ENCODE measurements at regions not wholly inside any gene's neighbourhood (a gene's known extent, or its start where the extent isn't known, plus 50 kb on each side); places are given as distances from the start of the nearest gene placed in this dataset.
"Not testable (repeated sequence)": the region's sequence is repeated elsewhere in the genome, so short reads cannot be mapped to it uniquely, and the experiment has no call there.

DNA sequence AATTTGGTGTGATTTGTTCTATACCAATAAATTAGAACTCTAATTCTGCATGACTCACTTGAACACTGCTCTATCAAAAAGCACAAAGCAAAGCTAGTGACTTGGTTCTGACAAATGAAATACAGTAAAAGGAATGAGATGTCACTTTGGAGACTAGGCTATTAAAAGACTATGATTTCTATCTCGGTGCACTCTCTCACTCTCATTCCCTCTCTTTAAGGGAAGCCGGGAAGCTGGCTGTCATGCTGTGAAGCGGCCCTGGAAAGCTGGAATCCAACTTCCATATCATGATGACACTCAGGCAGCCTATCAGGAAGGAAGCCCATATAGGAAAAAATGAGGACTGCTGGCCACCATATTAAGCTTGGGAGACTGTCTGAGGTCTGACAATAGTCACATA is 590.1 kb upstream of the CBLB start:
- no peak for DNase-seq (ENCODE audit: low spot score)

DNA sequence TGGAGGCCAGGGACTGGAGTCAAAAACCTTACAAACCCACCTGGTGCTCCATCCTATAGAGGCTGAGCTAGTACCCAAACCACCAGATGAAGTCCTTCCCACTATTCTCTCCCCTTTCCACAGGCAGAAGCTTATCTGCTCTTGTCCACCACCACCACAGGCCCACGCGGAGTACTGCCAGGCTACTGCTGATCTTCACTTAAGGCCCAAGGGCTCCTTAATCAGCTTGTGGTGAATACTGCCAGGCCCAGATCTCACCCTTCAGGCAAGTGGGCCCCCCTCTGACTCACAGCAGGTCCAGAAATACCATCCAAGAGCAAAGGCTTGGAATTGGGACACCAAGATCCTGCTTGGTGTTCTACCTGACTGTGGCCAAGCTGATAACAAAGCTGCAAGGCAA is 598.1 kb upstream of the CBLB start:
- no peak for DNase-seq (ENCODE audit: low spot score)

DNA sequence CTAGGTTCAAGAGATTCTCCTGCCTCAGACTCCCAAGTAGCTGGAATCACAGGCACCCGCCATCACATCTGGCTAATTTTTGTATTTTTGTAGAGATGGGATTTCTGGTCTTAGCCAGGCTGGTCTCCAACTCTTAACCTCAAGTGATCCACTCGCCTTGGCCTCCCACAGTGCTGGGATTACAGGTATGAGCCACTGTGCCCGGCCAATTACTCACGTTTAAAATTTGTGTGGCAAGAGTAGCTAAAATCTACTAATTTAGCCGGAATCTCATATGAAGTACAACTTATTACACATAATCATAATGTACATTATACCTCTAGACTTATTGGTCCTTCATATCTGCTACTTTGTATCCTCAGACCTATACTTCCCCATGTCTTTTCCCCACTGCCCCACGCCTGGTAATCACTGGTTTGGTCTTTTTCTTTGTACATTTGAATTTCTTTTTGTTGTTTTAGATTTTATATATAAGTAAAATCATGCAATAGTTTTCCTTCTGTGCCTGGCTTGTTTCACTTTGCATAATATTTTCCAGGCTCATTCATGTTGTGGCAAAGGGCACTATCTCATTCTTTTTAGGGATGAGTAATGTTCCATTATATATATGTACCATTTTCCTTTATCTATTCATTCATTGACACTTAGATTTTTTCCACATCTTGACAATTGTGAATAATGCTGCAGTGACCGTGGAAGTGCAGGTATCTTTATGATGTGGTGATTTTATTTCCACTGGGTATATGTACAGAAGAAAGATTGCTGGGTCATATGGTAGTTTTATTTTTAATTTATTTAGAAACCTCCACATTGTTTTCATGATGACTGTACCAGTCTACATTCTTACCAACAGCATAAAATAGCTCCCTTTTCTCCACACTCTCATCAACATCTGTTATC is 605.0 kb upstream of the CBLB start:
- no peak for DNase-seq (ENCODE audit: low spot score)

DNA sequence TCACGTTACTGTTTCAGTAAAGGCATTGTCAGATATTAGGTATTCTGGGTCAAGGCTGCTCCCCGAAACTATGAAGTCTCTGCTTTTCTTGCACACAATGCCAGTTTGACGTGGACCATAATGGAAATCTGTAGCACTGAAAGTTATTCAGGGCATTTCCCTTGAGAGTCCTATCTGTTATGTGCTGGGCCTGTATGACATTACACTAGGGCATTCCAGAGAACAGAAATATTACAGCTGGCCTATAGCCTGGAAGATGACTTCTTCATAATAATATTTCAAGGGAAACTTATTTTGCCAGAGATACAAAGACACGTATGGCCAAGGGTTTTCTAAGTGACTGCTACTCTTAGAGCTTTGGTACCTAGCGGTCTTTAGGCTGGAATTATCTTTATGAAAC is 613.6 kb upstream of the CBLB start:
- no peak for DNase-seq (ENCODE audit: low spot score)

DNA sequence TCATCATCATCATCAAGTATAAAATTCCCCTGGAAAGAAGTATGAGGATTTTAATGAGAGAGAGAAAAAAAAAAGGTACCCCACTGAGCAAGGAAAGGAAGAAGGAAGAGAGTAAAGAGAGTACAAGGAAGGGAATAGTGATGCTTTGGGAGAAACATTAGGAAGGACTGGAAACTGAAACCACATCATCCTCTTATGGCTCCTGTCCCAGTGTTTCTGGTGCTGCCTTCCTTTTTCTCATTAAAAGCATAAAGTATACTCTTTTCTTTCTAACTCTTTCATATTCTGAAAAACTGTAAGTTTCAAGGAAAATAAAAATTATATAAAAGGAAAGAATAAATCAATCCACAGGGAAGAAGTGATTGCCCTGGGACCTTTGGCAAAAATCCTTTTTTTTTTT is 616.4 kb upstream of the CBLB start:
- DNase-seq (ENCODE audit: low spot score) = no peak

DNA sequence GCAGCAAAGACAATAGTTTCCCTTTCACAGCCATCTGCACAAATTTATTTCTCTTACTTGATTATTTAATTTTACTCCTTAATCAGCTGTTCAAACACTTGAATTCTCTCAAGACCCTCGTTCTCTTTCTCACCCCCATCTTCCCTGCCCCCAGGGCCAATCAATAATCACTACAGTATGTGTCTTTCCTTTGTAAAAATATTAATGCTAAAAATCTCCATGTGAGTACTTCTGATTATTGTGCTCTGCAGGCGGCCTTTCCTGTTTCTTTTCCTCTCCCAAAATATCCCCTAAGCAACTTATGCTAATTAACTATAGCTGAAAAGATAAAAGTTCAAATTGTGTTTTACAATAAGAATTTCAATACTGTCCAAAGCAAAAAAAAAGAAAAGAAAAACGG is 617.0 kb upstream of the CBLB start:
- no peak for DNase-seq (ENCODE audit: low spot score)

DNA sequence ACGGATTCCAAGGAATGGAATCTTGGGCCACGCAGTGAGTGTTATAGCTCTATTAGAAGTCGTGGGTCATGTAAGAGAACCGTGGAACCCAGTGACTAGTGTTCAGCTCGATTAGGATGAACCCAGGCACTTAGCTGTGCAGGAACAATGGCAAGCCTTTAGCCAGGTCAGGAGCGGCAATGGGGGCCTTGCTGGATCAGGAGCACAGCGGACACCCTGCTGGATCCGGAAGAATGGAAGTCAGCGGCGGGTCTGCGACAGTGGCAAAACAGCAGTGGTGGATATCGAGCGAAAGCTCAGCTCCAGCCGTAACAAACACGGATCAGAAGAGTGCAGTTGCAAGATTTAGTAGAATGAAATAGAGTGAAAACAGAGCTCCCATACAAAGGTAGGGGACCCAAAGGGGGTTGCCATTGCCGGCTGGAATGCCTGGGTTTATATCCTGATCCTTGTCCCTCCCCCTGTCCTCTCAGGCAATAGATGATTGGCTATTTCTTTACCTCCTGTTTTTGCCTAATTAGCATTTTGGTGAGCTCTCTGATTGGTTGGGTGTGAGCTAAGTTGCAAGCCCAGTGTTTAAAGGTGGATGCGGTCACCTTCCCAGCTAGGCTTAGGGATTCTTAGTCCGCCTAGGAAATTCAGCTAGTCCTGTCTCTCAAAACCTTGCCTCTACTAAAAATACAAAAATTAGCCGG is 618.3 kb upstream of the CBLB start:
- not testable (repeated sequence) for DNase-seq (ENCODE audit: low spot score)

DNA sequence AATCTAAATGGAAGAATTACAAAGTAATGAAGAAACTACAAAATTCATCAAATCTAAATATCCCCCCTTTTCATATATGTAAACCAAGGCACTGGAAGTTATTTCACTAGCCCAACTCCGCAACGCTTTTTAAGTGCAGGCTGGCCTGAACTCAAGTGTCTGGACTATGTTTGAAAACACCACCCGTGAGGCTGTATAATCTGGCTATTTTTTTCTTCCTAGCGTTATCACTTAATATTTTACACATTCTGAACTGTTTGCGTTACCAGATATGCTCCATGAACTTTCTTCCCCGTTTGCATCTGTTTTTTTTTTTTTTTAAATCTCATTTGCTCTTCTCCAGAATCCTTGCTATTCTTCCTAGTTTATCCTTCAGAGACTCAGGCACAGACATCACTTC is 619.5 kb upstream of the CBLB start:
- no peak for DNase-seq (ENCODE audit: low spot score)

DNA sequence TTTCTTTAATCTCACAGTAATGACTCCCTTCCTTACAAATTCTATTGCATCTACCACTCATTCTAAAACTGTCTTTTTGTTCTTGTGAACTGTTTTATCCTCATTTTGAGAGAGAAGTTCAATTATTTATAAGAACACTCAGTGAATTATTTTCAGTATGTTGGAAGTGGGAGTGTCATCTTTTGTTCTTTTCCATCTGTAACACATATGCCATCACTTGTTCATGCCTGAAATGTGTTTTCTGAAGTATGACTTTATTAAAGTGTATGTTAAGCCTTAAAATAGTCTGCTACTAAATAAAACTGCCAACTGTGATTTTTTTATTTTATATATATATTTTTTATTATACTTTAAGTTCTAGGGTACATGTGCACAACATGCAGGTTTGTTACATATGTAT is 623.0 kb upstream of the CBLB start:
- DNase-seq (ENCODE audit: low spot score) = no peak

DNA sequence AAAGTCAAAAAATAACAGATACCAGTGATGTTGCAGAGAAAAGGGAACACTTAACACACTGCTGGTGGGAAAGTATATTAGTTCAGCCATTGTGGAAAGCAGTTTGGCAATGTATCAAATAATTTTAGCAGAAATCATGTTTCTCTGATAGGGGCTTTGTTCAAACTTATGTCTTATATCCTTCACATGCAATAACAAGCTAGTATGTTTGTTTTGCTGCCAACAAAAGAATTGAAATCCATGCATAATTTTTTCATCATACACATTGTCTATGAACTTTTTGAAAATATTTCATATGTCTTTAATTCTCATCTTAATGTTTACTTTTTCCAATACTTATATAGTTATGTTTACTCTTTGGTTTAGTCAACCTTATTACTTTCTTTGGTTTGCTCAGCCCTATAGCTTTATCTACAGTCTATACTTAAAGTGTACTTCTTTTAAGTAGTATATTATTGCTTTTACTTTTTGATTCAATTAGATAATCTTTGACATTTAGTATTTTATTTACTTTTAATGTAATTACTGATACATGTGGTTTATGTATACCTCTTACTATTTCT is 639.6 kb upstream of the CBLB start:
- no peak for DNase-seq (ENCODE audit: low spot score)

DNA sequence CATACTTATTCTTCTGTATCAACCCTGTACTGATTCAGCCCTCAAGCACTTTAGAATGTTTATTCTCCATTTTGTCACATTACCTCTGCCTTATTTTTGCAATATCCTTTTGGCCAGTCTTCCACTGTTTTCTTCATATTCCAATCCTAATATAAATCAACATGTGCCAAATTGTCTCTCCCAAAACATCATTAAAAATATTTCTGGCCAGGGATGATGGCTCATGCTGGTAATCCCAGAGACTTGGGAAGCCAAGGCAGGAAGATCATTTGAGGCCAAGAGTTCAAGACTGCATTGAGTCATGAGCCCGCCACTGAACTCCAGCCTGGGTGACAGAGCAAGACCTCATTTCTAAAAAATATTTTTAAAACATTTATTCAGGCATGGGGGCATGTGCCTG is 641.4 kb upstream of the CBLB start:
- no peak for DNase-seq (ENCODE audit: low spot score)

DNA sequence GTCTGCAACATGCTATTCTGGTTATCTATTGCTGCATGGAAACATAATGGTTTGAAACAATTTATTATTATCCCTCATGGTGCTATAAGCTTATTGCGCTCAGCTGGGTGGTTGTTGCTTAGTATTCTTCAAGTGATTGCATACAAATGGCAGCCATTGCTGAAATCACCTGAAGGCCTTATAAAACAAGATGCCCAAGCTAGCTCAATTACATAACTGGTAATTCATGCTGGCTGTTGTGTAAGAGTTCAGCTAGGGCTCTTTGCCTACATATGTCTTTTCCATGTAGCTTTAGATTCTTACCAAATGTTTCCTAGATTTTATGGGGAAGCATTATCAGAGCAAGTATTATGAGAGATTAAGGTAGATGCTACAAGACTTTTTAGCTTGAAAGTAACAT is 644.0 kb upstream of the CBLB start:
- DNase-seq (ENCODE audit: low spot score) = no peak

DNA sequence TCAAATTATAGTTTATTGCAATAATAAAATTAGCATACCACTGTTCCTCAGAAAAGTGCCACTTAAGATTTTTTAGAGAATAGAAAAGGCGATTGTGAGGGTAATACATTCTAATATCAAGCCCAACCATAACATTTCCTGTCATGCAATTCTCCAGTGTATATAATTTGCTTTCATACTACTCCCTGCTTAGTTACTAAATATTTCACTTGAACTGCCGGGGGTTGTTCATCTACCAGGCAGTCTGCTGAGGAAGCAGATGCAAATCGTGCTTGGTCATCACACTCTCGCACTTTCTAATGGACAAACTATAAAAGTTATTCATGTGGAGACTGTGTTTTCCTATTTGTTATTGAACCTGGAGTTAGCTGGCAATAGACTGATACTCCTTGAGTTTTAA is 645.6 kb upstream of the CBLB start:
- DNase-seq (ENCODE audit: low spot score) = no peak

DNA sequence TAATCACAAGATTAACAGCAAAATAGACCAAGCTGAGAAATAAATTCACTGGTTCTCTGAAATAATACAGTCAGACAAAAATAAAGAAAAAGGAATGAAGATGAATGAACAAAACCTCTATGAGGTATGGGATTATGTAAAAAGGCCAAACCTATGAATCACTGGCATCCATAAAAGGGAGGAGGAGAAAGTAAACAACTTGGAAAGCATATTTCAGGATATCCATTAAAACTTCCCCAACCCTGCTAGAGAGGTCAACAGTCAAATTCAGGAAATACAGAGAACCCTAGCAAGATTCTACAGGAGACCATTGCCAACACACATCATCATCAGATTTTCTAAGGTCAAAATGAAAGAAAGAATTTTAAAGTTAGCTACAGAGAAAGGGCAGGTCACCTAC is 649.7 kb upstream of the CBLB start:
- no peak for DNase-seq (ENCODE audit: low spot score)

DNA sequence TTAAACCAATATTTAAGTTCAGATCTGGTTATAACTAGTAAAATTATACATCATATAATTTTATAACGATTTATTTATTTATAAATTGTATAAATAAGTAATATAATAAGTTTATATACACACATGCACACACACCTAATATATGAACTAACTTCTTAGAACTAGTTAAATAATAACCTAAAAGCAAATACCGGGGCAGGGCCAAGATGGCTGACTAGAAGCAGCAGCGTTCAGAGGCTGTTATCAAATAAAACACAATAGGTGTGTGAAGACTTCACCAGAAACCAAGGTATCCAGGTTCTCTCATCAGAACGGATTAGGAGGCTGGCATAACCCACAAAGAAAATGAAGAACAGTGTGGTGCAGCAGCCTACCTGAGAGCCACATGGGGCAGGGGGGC is 653.6 kb upstream of the CBLB start:
- DNase-seq (ENCODE audit: low spot score) = no peak

DNA sequence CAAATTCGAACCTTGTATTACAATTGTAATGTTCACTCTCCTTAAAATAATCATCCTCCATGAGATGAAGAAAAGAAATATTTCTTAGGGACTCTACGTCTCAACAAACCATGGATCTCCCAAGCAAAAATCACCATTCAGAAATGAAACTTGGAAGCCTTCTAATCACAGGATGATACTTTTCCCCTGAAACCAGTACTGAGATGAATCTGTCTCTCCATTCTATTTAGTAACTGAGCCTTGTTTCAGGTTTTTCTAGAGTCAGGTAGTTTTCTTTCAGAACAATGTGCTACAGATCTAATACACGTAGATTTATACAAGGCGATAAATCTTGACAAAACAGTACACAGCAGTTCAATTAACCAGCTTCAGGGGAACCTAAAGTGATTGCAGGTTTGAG is 660.1 kb upstream of the CBLB start:
- no peak for DNase-seq (ENCODE audit: low spot score)

DNA sequence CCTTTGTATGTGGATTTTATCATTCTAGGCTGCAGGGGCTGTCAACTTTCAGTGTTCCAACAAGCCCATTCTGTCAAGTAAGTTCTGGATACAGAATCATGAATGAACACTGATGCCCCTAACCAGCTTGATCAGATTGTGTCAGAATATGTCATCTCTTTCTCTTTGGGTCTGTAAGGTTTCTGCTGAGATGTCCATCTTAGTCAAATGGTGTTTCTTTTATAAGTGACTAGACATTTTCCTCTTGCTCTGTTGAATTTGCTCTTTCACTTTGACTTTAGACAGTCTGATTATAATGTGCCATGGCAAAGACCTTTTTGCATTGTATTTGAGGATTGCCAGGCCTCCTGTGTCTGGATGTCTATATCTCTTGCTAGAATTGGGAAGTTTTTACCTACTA is 660.9 kb upstream of the CBLB start:
- no peak for DNase-seq (ENCODE audit: low spot score)

DNA sequence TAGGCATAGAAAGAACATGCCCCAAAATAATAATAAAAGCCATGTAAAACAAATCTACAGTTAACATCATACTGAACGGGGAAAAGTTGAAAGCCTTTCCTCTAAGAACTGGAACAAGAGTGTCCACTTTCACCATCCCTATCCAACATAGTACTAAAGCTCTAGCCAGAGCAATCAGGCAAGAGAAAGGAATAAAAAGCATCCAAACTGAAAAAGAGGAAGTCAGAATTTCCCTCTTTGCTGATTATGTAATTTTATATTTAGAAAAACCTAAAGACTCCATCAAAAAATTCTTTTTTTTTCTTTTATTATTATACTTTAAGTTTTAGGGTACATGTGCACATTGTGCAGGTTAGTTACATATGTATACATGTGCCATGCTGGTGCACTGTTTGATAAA is 661.6 kb upstream of the CBLB start:
- DNase-seq (ENCODE audit: low spot score) = no peak

DNA sequence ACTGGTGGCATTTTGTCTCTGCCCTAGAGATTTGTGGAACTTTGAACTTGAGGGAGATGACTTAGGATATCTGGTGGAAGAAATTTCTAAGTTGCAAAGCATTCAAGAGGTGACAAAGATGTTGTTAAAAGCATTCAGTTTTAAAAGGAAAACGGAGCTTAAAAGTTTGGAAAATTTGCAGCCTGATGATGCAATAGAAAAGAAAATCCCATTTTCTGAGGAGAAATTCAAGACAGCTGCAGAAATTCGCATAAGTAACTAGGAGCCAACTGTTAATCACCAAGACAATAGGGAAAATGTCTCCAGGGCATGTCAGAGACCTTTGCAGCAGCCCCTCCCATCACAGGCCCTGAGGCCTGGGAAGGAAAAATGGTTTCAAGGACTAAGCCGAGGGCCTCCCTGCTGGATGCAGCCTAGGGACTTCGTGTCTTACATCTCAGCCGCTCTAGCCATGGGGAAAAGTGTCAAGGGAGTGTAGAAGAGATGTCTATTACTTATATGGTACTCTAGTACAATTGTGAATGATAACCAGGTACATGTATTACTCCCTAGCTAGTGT is 663.0 kb upstream of the CBLB start:
- not testable (repeated sequence) for DNase-seq (ENCODE audit: low spot score)

DNA sequence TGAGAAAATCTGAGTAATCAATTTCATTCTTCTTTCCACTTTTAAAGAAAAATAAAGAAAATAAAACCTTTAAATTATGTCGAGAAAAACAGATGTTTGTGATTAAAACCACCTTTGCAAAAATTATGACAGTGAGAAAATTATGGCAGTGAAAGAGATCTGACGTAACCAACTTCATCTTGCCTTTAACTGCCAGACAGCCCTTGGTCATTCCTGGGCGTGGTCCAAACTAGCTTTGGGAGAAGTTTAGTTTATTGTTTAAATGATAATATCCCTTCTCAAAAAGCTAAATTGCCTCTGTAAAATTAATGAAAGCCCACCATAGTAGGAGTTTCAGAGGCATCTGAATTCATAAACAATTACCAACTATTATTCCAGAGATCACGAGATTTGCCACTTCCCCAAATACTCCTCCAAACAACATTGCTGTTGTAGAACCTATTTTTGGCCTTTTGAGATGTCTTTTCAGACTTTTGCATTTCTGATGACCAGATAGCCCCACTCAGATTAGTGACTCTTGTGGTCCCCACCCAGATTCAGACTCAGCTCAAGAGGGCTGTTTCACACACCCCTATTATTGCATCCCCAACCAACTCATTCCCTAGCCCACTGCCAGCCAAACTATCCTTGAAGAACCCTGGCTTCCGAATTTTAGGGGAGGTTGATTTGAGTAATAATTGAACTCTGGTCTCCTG is 664.4 kb upstream of the CBLB start:
- no peak for DNase-seq (ENCODE audit: low spot score)

DNA sequence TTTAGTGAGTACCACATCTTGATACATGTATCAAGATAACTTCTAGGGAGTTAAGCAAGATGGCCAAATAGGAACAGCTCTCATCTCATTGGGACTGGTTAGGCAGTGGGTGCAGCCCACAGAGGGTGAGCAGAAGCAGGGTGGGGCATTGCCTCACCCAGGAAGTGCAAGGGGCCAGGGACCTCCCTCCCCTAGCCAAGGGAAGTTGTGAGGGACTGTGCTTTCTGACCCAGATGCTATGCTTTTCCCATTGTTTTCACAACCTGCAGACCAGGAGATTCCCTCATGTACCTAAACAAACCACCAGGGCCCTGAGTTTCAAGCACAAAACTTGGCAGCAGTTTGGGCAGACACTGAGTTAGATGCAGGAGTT is 665.0 kb upstream of the CBLB start:
- no peak for DNase-seq (ENCODE audit: low spot score)

DNA sequence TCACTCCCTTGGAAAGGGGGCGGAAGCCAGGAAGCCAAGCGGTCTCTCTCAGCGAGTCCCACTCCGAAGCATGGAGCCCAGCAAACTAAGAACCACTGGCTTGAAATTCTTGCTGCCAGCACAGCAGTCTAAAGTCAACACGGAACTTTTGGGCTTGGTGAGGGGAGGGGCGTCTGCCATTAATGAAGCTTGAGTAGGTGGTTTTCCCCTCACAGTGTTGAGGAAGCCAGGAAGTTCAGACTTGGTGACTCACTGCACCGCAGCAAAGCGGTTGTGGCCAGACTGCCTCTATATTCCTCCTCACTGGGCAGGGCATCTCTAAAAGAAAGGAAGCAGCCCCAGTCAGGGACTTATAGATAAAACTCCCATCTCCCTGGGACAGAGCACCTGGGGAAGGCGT is 665.4 kb upstream of the CBLB start:
- no peak for DNase-seq (ENCODE audit: low spot score)

DNA sequence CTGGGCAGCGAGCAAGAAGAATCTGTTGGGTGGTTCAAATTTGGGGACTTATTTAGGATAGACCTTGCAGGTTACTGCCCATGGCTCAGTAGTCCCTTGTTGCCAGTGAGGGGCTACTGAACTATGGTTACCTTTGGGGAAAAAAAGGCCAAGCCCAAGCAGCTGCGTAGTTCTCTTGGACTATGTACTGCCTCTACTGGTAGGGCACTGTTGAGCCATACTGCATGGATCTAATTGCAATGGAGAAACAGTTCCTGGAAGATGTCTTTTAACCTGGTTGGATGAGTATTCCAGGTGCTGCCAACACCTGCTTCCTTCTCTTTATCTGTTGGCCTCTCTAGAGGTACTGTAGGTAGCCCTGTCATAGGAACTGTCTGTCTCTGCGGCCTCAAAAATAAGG is 671.9 kb upstream of the CBLB start:
- no peak for DNase-seq (ENCODE audit: low spot score)

Measured in HuH-7.5 (cell line).